ENCODE measurements at regions not wholly inside any gene's neighbourhood (a gene's known extent, or its start where the extent isn't known, plus 50 kb on each side); places are given as distances from the start of the nearest gene placed in this dataset.
"Not testable (repeated sequence)": the region's sequence is repeated elsewhere in the genome, so short reads cannot be mapped to it uniquely, and the experiment has no call there.

GRCh38 chr3:94821241-94821640 lies 758.4 kb downstream of the NSUN3 start:
- Histone ChIP-seq H3K4me1 (ENCODE audit: insufficient read depth, low read length) (no peaks in the 10 kb centered on the region), H3K4me3 (ENCODE audit: low read length) (no peak overlapping the region), H3K36me3 (ENCODE audit: insufficient read depth, low read length) (no peaks in the 10 kb centered on the region), H3K27ac (ENCODE audit: low read depth in 1 of 2, low read length in 2 of 2) (no peak overlapping the region), H3K9me3 (ENCODE audit: control insufficient read depth in 1 of 2, insufficient read depth in 1 of 2, low read length in 2 of 2) (no peaks in the 10 kb centered on the region), H3K27me3 (ENCODE audit: control insufficient read depth in 1 of 2, insufficient read depth in 2 of 2, low read length in 2 of 2) (no peaks in the 10 kb centered on the region)
- Mint-ChIP-seq H3K9me3 (peaks cover 5% of the 10 kb centered on the region), H3K4me3 (no peak overlapping the region), H3K4me1 (ENCODE audit: low read depth) (no peaks in the 10 kb centered on the region), H3K27me3 (no peaks in the 10 kb centered on the region), H3K36me3 (ENCODE audit: low read depth) (no peaks in the 10 kb centered on the region), H3K27ac (no peak overlapping the region)
- intact Hi-C loops (cut with DNase I, micrococcal nuclease): no loop called here
- CTCF ChIA-PET: no interaction called here
- POLR2A ChIA-PET: interaction anchor here (0.6 kb wide), 1 partner anchor 309 kb away, joined by 3 read pairs; no protein-coding TSS in a partner anchor
- no peak for ATAC-seq (ENCODE audit: poor library complexity)
- no peak for TF ChIP-seq CTCF (IDR thresholded peaks at IDR 0.05)
- no peak for DNase-seq

- Mint-ChIP-seq H3K9me3 (peaks cover 6% of the 10 kb centered on the region), H3K4me3 (no peak overlapping the region), H3K36me3 (ENCODE audit: low read depth) (no peaks in the 10 kb centered on the region), H3K27me3 (no peaks in the 10 kb centered on the region), H3K4me1 (ENCODE audit: low read depth) (no peaks in the 10 kb centered on the region), H3K27ac (no peak overlapping the region)
- ATAC-seq (ENCODE audit: poor library complexity) (no peak), DNase-seq (no peak)
- no peaks in the 10 kb centered on the region for H3K27me3 ChIP-seq (ENCODE audit: control insufficient read depth in 1 of 2, insufficient read depth in 2 of 2, low read length in 2 of 2)
- ChIA-PET CTCF (no interaction called here), POLR2A (no interaction called here)
- intact Hi-C loops (cut with DNase I, micrococcal nuclease): no loop called here
- H3K4me3 ChIP-seq (ENCODE audit: low read length): no peak overlapping the region
- H3K36me3 ChIP-seq (ENCODE audit: insufficient read depth, low read length): no peaks in the 10 kb centered on the region
- no peaks in the 10 kb centered on the region for H3K9me3 ChIP-seq (ENCODE audit: control insufficient read depth in 1 of 2, insufficient read depth in 1 of 2, low read length in 2 of 2)
- no peak for TF ChIP-seq CTCF (IDR thresholded peaks at IDR 0.05)
- no peak overlapping the region for H3K27ac ChIP-seq (ENCODE audit: low read depth in 1 of 2, low read length in 2 of 2)
- H3K4me1 ChIP-seq (ENCODE audit: insufficient read depth, low read length): no peaks in the 10 kb centered on the region
Measured at GRCh38 chr3:94822298-94822697, 759.4 kb downstream of the NSUN3 start.

- H3K4me1 ChIP-seq (ENCODE audit: insufficient read depth, low read length); H3K27me3 Mint-ChIP-seq; H3K4me3 Mint-ChIP-seq; CTCF ChIA-PET; intact Hi-C loops (cut with DNase I, micrococcal nuclease); H3K36me3 ChIP-seq (ENCODE audit: insufficient read depth, low read length); DNase-seq; ATAC-seq (ENCODE audit: poor library complexity); H3K27me3 ChIP-seq (ENCODE audit: control insufficient read depth in 1 of 2, insufficient read depth in 2 of 2, low read length in 2 of 2); H3K4me1 Mint-ChIP-seq (ENCODE audit: low read depth); H3K9me3 Mint-ChIP-seq; H3K36me3 Mint-ChIP-seq (ENCODE audit: low read depth); H3K9me3 ChIP-seq (ENCODE audit: control insufficient read depth in 1 of 2, insufficient read depth in 1 of 2, low read length in 2 of 2); POLR2A ChIA-PET; H3K27ac ChIP-seq (ENCODE audit: low read depth in 1 of 2, low read length in 2 of 2); H3K4me3 ChIP-seq (ENCODE audit: low read length); H3K27ac Mint-ChIP-seq: not testable (repeated sequence)
Measured at GRCh38 chr3:94846251-94846650, 783.4 kb downstream of the NSUN3 start.

GRCh38 chr3:94862703-94863102 lies 799.8 kb downstream of the NSUN3 start:
- no peaks in the 10 kb centered on the region for H3K27me3 ChIP-seq (ENCODE audit: control insufficient read depth in 1 of 2, insufficient read depth in 2 of 2, low read length in 2 of 2)
- H3K36me3 Mint-ChIP-seq (ENCODE audit: low read depth): no peaks in the 10 kb centered on the region

More at GRCh38 chr3:94862703-94863102, 799.8 kb downstream of the NSUN3 start:
- POLR2A ChIA-PET: no interaction called here
- intact Hi-C loops (cut with DNase I, micrococcal nuclease): no loop called here
- Mint-ChIP-seq H3K27ac (no peak overlapping the region), H3K4me1 (ENCODE audit: low read depth) (no peaks in the 10 kb centered on the region), H3K9me3 (peaks cover 20% of the 10 kb centered on the region), H3K27me3 (no peaks in the 10 kb centered on the region), H3K4me3 (no peak overlapping the region)
- Histone ChIP-seq H3K36me3 (ENCODE audit: insufficient read depth, low read length) (no peaks in the 10 kb centered on the region), H3K9me3 (ENCODE audit: control insufficient read depth in 1 of 2, insufficient read depth in 1 of 2, low read length in 2 of 2) (peaks cover 0 to 4% of the 10 kb centered on the region in 2 experiments), H3K4me1 (ENCODE audit: insufficient read depth, low read length) (no peaks in the 10 kb centered on the region), H3K27ac (ENCODE audit: low read depth in 1 of 2, low read length in 2 of 2) (no peak overlapping the region), H3K4me3 (ENCODE audit: low read length) (no peak overlapping the region)
- no peak for TF ChIP-seq CTCF (IDR thresholded peaks at IDR 0.05)
- no peak for DNase-seq
- no peak for ATAC-seq (ENCODE audit: poor library complexity)
- CTCF ChIA-PET: no interaction called here
